Mesendoderm (in vitro differentiated cells): ENCODE measurements at regions not wholly inside any gene's neighbourhood (a gene's known extent, or its start where the extent isn't known, plus 50 kb on each side); places are given as distances from the start of the nearest gene placed in this dataset.
A peak's percentile ranks its signal among the peaks of the same experiment; 100 is the strongest.
"Not testable (repeated sequence)": the region's sequence is repeated elsewhere in the genome, so short reads cannot be mapped to it uniquely, and the experiment has no call there.

Experiments used
- DNase-seq: peaks from one replicate; pipeline ENCODE4 v3.0.0; 2013
- H2AK5ac ChIP-seq: 2 replicates; pipeline ENCODE4 v1.6.1; 2013; ENCODE audit warnings: low read length, inconsistent platforms
- H2BK120ac ChIP-seq: 2 replicates; pipeline ENCODE4 v1.6.1; 2013; ENCODE audit warnings: low read depth, mild to moderate bottlenecking, low read length, moderate library complexity, mixed read lengths
- H2BK15ac ChIP-seq: replicated peaks from 2 replicates; pipeline ENCODE4 v1.6.1; 2013; ENCODE audit warnings: low read depth, mild to moderate bottlenecking, moderate library complexity
- H2BK5ac ChIP-seq: 2 replicates; pipeline ENCODE4 v1.6.1; 2013; ENCODE audit warnings: low read length, inconsistent platforms
- H3K18ac ChIP-seq: 2 replicates; pipeline ENCODE4 v1.6.1; 2013; ENCODE audit warnings: mild to moderate bottlenecking, low read length, mixed read lengths
- H3K23ac ChIP-seq: one replicate; pipeline ENCODE4 v1.6.1; 2013; ENCODE audit warnings: low read length
- H3K27ac ChIP-seq: 2 replicates; pipeline ENCODE4 v1.5.1; 2013; ENCODE audit warnings: low read depth, mild to moderate bottlenecking, inconsistent platforms, low read length, moderate library complexity
- H3K27me3 ChIP-seq: 2 replicates; pipeline ENCODE4 v1.6.1; 2013; ENCODE audit warnings: low read length, control low read depth, mild to moderate bottlenecking, inconsistent platforms; ENCODE audit not compliant: insufficient read depth, poor library complexity
- H3K36me3 ChIP-seq: 2 replicates; pipeline ENCODE4 v1.6.1; 2013; ENCODE audit warnings: low read length, inconsistent platforms; ENCODE audit not compliant: control insufficient read depth, insufficient read depth
- H3K4ac ChIP-seq: one replicate; pipeline ENCODE4 v1.6.1; 2013; ENCODE audit warnings: low read depth, mild to moderate bottlenecking, low read length, moderate library complexity
- H3K4me1 ChIP-seq: 2 replicates; pipeline ENCODE4 v1.6.1; 2013; ENCODE audit warnings: low read depth, low read length, inconsistent platforms; ENCODE audit not compliant: control insufficient read depth
- H3K4me2 ChIP-seq: 2 replicates; pipeline ENCODE4 v1.6.1; 2013; ENCODE audit warnings: low read length
- H3K4me3 ChIP-seq: 2 replicates; pipeline ENCODE4 v1.5.1; 2013; ENCODE audit warnings: mild to moderate bottlenecking, low read length
- H3K56ac ChIP-seq: one replicate; pipeline ENCODE4 v1.6.1; 2013; ENCODE audit warnings: low read length
- H3K79me1 ChIP-seq: 2 replicates; pipeline ENCODE4 v1.6.1; 2013; ENCODE audit warnings: low read length, inconsistent platforms
- H3K79me2 ChIP-seq: 2 replicates; pipeline ENCODE4 v1.6.1; 2013; ENCODE audit warnings: mild to moderate bottlenecking, low read length; ENCODE audit not compliant: control insufficient read depth, insufficient read depth
- H3K9ac ChIP-seq: 2 replicates; pipeline ENCODE4 v1.6.1; 2013; ENCODE audit warnings: low read length, inconsistent platforms
- H4K5ac ChIP-seq: one replicate; pipeline ENCODE4 v1.6.1; 2013; ENCODE audit warnings: low read length
- H4K8ac ChIP-seq: one replicate; pipeline ENCODE4 v1.6.1; 2013; ENCODE audit warnings: low read depth, mild to moderate bottlenecking, control low read depth, low read length, moderate library complexity
- WGBS: extraction: QIAGEN DNeasy Blood & Tissue Kit; methylation state at CpG from one replicate; pipeline ENCODE4 v1.1.7; 2013; ENCODE audit warnings: low lambda C conversion rate, missing lambda C conversion rate; ENCODE audit not compliant: insufficient coverage; ENCODE audit errors: extremely low coverage; 5-methylcytosine and 5-hydroxymethylcytosine counted together

GRCh38 chr7:4479367-4480039 lies 202.6 kb upstream of the FOXK1 start:
- H3K79me1 ChIP-seq, result no peaks in the 10 kb centered on the region
- no peak overlapping the region for H3K4me2 ChIP-seq
- no peak overlapping the region for H4K8ac ChIP-seq
- no peak overlapping the region for H2BK120ac ChIP-seq
- no peaks in the 10 kb centered on the region for H3K27me3 ChIP-seq
- no peak overlapping the region for H3K27ac ChIP-seq
- H3K4me3 ChIP-seq, result no peak overlapping the region
- H3K36me3 ChIP-seq, result no peaks in the 10 kb centered on the region
- no peak overlapping the region for H3K9ac ChIP-seq
- no peak overlapping the region for H3K4ac ChIP-seq
- whole genome bisulfite sequencing, result no CpG with 5 or more reads among the region's 12 CpGs
- no peak overlapping the region for H3K23ac ChIP-seq
- H2BK5ac ChIP-seq, result no peak overlapping the region
- DNase-seq, result peak; percentile 93
- no peak overlapping the region for H2BK15ac ChIP-seq
- H3K79me2 ChIP-seq, result no peaks in the 10 kb centered on the region
- H3K56ac ChIP-seq, result no peak overlapping the region
- no peaks in the 10 kb centered on the region for H3K4me1 ChIP-seq
- no peak overlapping the region for H3K18ac ChIP-seq
- H2AK5ac ChIP-seq, result no peak overlapping the region
- H4K5ac ChIP-seq, result no peak overlapping the region

GRCh38 chr7:4480131-4480530 lies 202.0 kb upstream of the FOXK1 start:
- H3K79me2 ChIP-seq, H3K27me3 ChIP-seq, H3K9ac ChIP-seq, H4K5ac ChIP-seq, H3K4me2 ChIP-seq, H2BK5ac ChIP-seq, H3K23ac ChIP-seq, H3K4me1 ChIP-seq, H2AK5ac ChIP-seq, H3K36me3 ChIP-seq, H3K4ac ChIP-seq, H2BK15ac ChIP-seq, H2BK120ac ChIP-seq, H3K79me1 ChIP-seq, DNase-seq, H3K18ac ChIP-seq, H3K56ac ChIP-seq, H3K27ac ChIP-seq, H3K4me3 ChIP-seq, H4K8ac ChIP-seq: not testable (repeated sequence)
- WGBS, result no CpG with 5 or more reads among the region's 11 CpGs

GRCh38 chr7:4483851-4484250 lies 198.2 kb upstream of the FOXK1 start:
- Histone ChIP-seq H3K4ac (no peak overlapping the region), H2BK15ac (no peak overlapping the region), H4K8ac (no peak overlapping the region), H3K18ac (no peak overlapping the region), H2AK5ac (no peak overlapping the region), H4K5ac (no peak overlapping the region), H3K23ac (no peak overlapping the region), H2BK120ac (no peak overlapping the region), H3K27ac (no peak overlapping the region), H3K4me3 (no peak overlapping the region), H3K9ac (no peak overlapping the region), H3K56ac (no peak overlapping the region), H3K36me3 (no peaks in the 10 kb centered on the region), H3K79me2 (no peaks in the 10 kb centered on the region), H3K79me1 (no peaks in the 10 kb centered on the region), H2BK5ac (no peak overlapping the region), H3K27me3 (no peaks in the 10 kb centered on the region), H3K4me2 (no peak overlapping the region), H3K4me1 (no peaks in the 10 kb centered on the region)
- DNase-seq, result no peak
- no CpG with 5 or more reads among the region's 1 CpG for WGBS

GRCh38 chr7:4484545-4484944 lies 197.6 kb upstream of the FOXK1 start:
- Histone ChIP-seq H3K23ac (no peak overlapping the region), H4K5ac (no peak overlapping the region), H3K27me3 (no peaks in the 10 kb centered on the region), H3K27ac (no peak overlapping the region), H3K4ac (no peak overlapping the region), H3K79me1 (no peaks in the 10 kb centered on the region), H2BK120ac (no peak overlapping the region), H2BK15ac (no peak overlapping the region), H3K4me1 (no peaks in the 10 kb centered on the region), H3K9ac (no peak overlapping the region), H3K36me3 (no peaks in the 10 kb centered on the region), H2AK5ac (no peak overlapping the region), H2BK5ac (no peak overlapping the region), H3K56ac (no peak overlapping the region), H3K79me2 (no peaks in the 10 kb centered on the region), H3K4me3 (no peak overlapping the region), H3K18ac (no peak overlapping the region), H4K8ac (no peak overlapping the region), H3K4me2 (no peak overlapping the region)
- no peak for DNase-seq
- WGBS, result no CpG with 5 or more reads among the region's 1 CpG

GRCh38 chr7:4486907-4487306 lies 195.2 kb upstream of the FOXK1 start:
- no peak for DNase-seq
- H3K27ac ChIP-seq, result no peak overlapping the region
- WGBS, result no CpG with 5 or more reads among the region's 4 CpGs
- H4K5ac ChIP-seq, result no peak overlapping the region
- H3K4me3 ChIP-seq, result no peak overlapping the region
- H3K36me3 ChIP-seq, result no peaks in the 10 kb centered on the region
- no peaks in the 10 kb centered on the region for H3K27me3 ChIP-seq
- no peak overlapping the region for H3K56ac ChIP-seq
- H3K79me1 ChIP-seq, result no peaks in the 10 kb centered on the region
- H3K4ac ChIP-seq, result no peak overlapping the region
- H3K4me1 ChIP-seq, result no peaks in the 10 kb centered on the region
- no peak overlapping the region for H3K9ac ChIP-seq
- H3K79me2 ChIP-seq, result no peaks in the 10 kb centered on the region
- no peak overlapping the region for H2BK120ac ChIP-seq
- H2BK5ac ChIP-seq, result no peak overlapping the region
- no peak overlapping the region for H3K18ac ChIP-seq
- no peak overlapping the region for H2BK15ac ChIP-seq
- no peak overlapping the region for H3K4me2 ChIP-seq
- H4K8ac ChIP-seq, result no peak overlapping the region
- no peak overlapping the region for H3K23ac ChIP-seq
- H2AK5ac ChIP-seq, result no peak overlapping the region

- not testable (repeated sequence) for H3K4me1 ChIP-seq, H3K79me1 ChIP-seq, H3K4ac ChIP-seq, H4K5ac ChIP-seq, H3K9ac ChIP-seq, H3K36me3 ChIP-seq, H4K8ac ChIP-seq, H2BK120ac ChIP-seq, H3K4me3 ChIP-seq, H3K18ac ChIP-seq, H3K4me2 ChIP-seq, H3K23ac ChIP-seq, H2BK15ac ChIP-seq, H3K27me3 ChIP-seq, H3K27ac ChIP-seq, H2AK5ac ChIP-seq, DNase-seq, H3K79me2 ChIP-seq, H2BK5ac ChIP-seq, H3K56ac ChIP-seq
- WGBS, result no CpG with 5 or more reads among the region's 30 CpGs
Measured at GRCh38 chr7:4496911-4497310, 185.2 kb upstream of the FOXK1 start.
